Esophagus squamous epithelium (tissue), 5 donors: ENCODE measurements at regions not wholly inside any gene's neighbourhood (a gene's known extent, or its start where the extent isn't known, plus 50 kb on each side); places are given as distances from the start of the nearest gene placed in this dataset.

Source experiments
- DNase-seq: peaks from one replicate; lab custom pipeline; 2025; lab: John Stamatoyannopoulos, UW
- H3K27ac ChIP-seq, 4 donors: fragments of 200-600 bp; sonication (generic); one replicate each; pipeline ENCODE4 v1.5.1; 2016 to 2019; ENCODE audit warnings: mild to moderate bottlenecking in 1 of 4
- H3K27me3 ChIP-seq, 4 donors: fragments of 200-600 bp; sonication (generic); 1 replicate in 3 of 4; 2 replicates in 1 of 4; pipeline versions ENCODE4 v1.5.1 to v1.6.0; 2017 to 2021; ENCODE audit warnings: antibody characterized with exemption in 1 of 4
- H3K36me3 ChIP-seq, 3 donors: fragments of 200-600 bp; sonication (generic); one replicate each; pipeline ENCODE4 v1.5.1; 2016 to 2019
- H3K4me1 ChIP-seq, 3 donors: fragments of 200-600 bp; sonication (generic); one replicate each; pipeline ENCODE4 v1.5.1; 2017 to 2019
- H3K4me3 ChIP-seq, 4 donors: fragments of 200-600 bp; sonication (generic); 1 replicate in 3 of 4; 2 replicates in 1 of 4; pipeline ENCODE4 v1.5.1; 2016 to 2019; ENCODE audit warnings: mild to moderate bottlenecking in 2 of 4, moderate library complexity in 1 of 4
- H3K9me3 ChIP-seq, 3 donors: fragments of 200-600 bp; sonication (generic); one replicate each; pipeline ENCODE4 v1.5.1; 2016 to 2019
- POLR2A ChIP-seq, 4 donors: fragments of 450-650 bp; IDR thresholded peaks; one replicate each; pipeline ENCODE4 v1.6.1; 2017; ENCODE audit warnings: antibody characterized with exemption in 4 of 4, mild to moderate bottlenecking in 4 of 4, moderate library complexity in 3 of 4
- WGBS, 2 donors: methylation state at CpG; one replicate each; pipeline ENCODE4 v1.1.5; 2018; 5-methylcytosine and 5-hydroxymethylcytosine counted together
- intact Hi-C: fragments of 100-400 bp; cut with DNase I; formaldehyde crosslinking; loops from one replicate; pipeline ENCODE4 v1.15.0; 2022
- TF ChIP-seq, protein P1 (sequence below), 6 experiments: fragments of 450-650 bp in 4 of 6; fragments of 200-600 bp in 2 of 6; sonication (generic) in 2 of 6; IDR thresholded peaks; one replicate each; pipeline ENCODE4 v1.5.1; 2016 to 2019; ENCODE audit warnings: antibody characterized with exemption in 6 of 6, mild to moderate bottlenecking in 4 of 6, moderate library complexity in 4 of 6
- donor health status: DM: yes; HTN: yes; CAD: no.

DNA sequence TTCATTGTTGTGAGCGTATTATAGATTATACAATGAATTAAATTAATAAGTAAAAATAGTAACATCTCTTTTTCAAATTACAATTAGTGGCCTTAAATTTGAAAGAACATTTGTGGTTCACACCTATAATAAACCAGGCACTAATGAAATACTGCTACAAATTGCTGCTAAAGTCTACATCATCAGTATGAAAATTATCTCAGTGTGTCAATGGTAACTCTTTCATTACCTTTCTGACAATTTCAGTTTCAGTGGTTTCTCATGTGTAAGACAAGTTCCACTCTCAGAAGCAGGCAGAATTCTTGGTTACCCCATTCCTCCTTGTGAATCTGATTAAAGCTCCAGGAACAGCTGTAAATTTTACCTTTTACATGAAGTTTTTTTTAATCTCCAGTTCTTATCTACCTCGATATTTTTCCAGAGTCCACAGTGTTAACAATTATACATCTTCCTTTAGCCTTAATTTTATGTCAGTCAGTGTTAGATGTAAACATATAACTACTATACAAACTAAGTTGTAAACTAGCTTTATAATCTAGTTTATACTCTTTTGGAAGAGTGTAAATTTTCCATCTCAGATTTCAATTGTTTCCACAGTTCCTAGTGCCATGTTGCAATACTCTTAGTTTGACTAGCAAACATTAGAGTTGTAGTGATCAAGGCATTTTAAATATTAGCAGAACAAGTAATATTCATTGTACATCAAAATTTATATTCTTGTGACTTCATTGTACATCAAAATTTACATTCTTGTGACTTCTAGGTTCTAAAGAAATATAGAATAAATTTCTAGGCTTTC lies 1038.4 kb downstream of the EPHA7 start:
- TF ChIP-seq, protein P1, sequence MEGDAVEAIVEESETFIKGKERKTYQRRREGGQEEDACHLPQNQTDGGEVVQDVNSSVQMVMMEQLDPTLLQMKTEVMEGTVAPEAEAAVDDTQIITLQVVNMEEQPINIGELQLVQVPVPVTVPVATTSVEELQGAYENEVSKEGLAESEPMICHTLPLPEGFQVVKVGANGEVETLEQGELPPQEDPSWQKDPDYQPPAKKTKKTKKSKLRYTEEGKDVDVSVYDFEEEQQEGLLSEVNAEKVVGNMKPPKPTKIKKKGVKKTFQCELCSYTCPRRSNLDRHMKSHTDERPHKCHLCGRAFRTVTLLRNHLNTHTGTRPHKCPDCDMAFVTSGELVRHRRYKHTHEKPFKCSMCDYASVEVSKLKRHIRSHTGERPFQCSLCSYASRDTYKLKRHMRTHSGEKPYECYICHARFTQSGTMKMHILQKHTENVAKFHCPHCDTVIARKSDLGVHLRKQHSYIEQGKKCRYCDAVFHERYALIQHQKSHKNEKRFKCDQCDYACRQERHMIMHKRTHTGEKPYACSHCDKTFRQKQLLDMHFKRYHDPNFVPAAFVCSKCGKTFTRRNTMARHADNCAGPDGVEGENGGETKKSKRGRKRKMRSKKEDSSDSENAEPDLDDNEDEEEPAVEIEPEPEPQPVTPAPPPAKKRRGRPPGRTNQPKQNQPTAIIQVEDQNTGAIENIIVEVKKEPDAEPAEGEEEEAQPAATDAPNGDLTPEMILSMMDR (IDR thresholded peaks at IDR 0.05) = no peak
- TF ChIP-seq POLR2A (IDR thresholded peaks at IDR 0.05) = no peak
- Histone ChIP-seq H3K27ac (no peak overlapping the region), H3K27me3 (no peaks in the 10 kb centered on the region), H3K9me3 (no peaks in the 10 kb centered on the region), H3K4me1 (no peaks in the 10 kb centered on the region), H3K36me3 (no peaks in the 10 kb centered on the region), H3K4me3 (no peak overlapping the region)
- intact Hi-C loops = no loop called here
- WGBS, 2 donors = 72% methylated on average over 2 of the region's 2 CpGs
- no peak for DNase-seq

- TF ChIP-seq, protein P1 (IDR thresholded peaks at IDR 0.05) = no peak
- TF ChIP-seq POLR2A (IDR thresholded peaks at IDR 0.05) = no peak
- H3K36me3 ChIP-seq = no peaks in the 10 kb centered on the region
- no peaks in the 10 kb centered on the region for H3K9me3 ChIP-seq
- intact Hi-C loops = no loop called here
- no peak overlapping the region for H3K27ac ChIP-seq
- H3K4me3 ChIP-seq = no peak overlapping the region
- H3K27me3 ChIP-seq = no peaks in the 10 kb centered on the region
- no peak for DNase-seq
- H3K4me1 ChIP-seq = no peaks in the 10 kb centered on the region
Observed at GRCh38 chr6:92377137-92377536, 1042.2 kb downstream of the EPHA7 start.

DNA sequence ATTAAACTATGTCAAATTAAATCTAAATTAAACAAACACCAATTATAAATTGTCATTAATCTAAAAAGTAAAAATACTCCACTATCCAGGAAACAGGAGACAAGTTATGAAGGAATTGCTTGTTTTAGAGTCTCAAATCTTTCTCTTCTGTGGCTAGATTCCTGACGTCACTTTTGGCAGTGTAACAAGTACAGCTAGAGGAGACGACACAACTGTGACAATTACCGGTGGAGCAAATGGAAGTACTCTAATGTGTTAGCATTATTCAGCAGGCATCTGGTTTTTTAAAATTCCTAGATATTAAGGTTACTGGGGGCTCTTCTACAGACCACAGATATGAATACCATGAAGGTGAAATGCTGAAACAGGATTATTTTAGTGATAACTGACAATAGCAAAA lies 1042.7 kb downstream of the EPHA7 start:
- no peak overlapping the region for H3K4me3 ChIP-seq
- no peaks in the 10 kb centered on the region for H3K36me3 ChIP-seq
- no peak for TF ChIP-seq POLR2A (IDR thresholded peaks at IDR 0.05)
- TF ChIP-seq, protein P1 (IDR thresholded peaks at IDR 0.05) = no peak
- 29 to 32% methylated on average over 3 of the region's 3 CpGs for WGBS, 2 donors
- no peaks in the 10 kb centered on the region for H3K4me1 ChIP-seq
- H3K27ac ChIP-seq = no peak overlapping the region
- H3K9me3 ChIP-seq = no peaks in the 10 kb centered on the region
- H3K27me3 ChIP-seq = no peaks in the 10 kb centered on the region
- intact Hi-C loops = no loop called here
- DNase-seq = no peak

DNA sequence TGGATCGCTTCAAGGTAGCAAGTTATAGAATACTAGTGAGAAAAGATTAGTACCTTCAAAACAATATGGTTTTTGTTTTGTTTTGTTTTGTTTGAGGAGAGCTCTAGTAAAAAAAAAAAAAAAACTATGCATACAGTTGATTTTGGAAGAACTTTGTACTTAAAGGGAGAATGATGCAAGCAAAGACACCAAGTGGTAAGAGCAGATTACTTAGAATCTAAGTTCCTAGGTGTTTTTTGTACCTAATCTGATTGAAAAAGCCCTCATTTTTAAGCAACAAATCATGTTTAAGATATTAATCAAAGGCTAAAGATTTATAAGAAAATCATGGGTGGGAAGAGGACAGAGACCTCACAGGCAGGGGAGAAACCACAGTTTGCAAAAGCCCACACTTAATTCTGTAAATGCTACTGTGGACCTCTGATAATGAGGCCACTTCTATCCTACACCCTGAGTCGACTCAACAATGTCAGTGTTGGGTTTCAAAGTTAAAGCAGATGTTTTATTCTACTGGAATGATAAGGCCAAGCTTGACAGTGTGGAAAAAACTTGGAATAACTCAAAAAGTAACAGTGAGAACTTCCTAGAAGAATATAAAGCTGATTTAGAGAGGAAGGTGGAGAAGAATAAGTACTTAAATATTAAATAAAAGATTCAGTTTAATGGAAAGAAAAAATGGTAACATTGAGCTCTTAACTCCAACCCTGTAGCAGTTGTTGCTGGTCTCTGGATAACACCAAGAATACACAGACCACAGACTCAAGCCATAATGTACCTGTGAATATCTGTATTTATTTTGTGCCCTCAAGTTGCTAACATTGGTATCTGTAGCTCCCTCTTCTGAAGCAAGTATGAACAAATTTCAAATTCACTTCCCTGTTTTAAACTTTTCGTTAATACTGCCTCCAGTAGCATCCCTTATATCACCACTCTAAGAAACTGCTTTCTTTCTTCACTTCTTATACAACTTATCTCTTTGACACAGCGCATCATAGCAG lies 1047.8 kb downstream of the EPHA7 start:
- Histone ChIP-seq H3K27ac (no peak overlapping the region), H3K36me3 (no peaks in the 10 kb centered on the region), H3K4me3 (no peak overlapping the region), H3K27me3 (no peaks in the 10 kb centered on the region), H3K9me3 (no peaks in the 10 kb centered on the region), H3K4me1 (no peaks in the 10 kb centered on the region)
- 59 to 64% methylated on average over 4 of the region's 4 CpGs for WGBS, 2 donors
- DNase-seq = no peak
- TF ChIP-seq, protein P1 (IDR thresholded peaks at IDR 0.05) = no peak
- TF ChIP-seq POLR2A (IDR thresholded peaks at IDR 0.05) = no peak
- intact Hi-C loops = no loop called here

- intact Hi-C loops = no loop called here
- H3K9me3 ChIP-seq = no peaks in the 10 kb centered on the region
- no peak for DNase-seq
- H3K27me3 ChIP-seq = no peaks in the 10 kb centered on the region
- no peaks in the 10 kb centered on the region for H3K4me1 ChIP-seq
- WGBS, 2 donors = 41 to 43% methylated on average over 2 of the region's 2 CpGs
- no peak overlapping the region for H3K4me3 ChIP-seq
- H3K27ac ChIP-seq = no peak overlapping the region
- H3K36me3 ChIP-seq = no peaks in the 10 kb centered on the region
- TF ChIP-seq POLR2A (IDR thresholded peaks at IDR 0.05) = no peak
- TF ChIP-seq, protein P1 (IDR thresholded peaks at IDR 0.05) = no peak
Observed at GRCh38 chr6:92369309-92369708, 1050.0 kb downstream of the EPHA7 start.
